ENCODE measurements at regions not wholly inside any gene's neighbourhood (a gene's known extent, or its start where the extent isn't known, plus 50 kb on each side); places are given as distances from the start of the nearest gene placed in this dataset.

GRCh38 chr14:87852107-87852506, 140.9 kb downstream of the GALC start:
- DNase-seq, result no peak
- no peak overlapping the region for H2AFZ ChIP-seq (replicated peaks; ENCODE audit: low read length, poor library complexity)
- H3K79me1 ChIP-seq (ENCODE audit: low read depth in 1 of 2, low read length in 2 of 2), result no peaks in the 10 kb centered on the region
- in situ Hi-C loops (cut with MboI; ENCODE audit: low sequenced_read_pairs), result no loop called here
- no peaks in the 10 kb centered on the region for H3K36me3 ChIP-seq (ENCODE audit: control insufficient read depth, insufficient read depth, low read length)
- ChIA-PET CTCF (no interaction called here), POLR2A (ENCODE audit: unreplicated experiment) (no interaction called here)
- no peak overlapping the region for H3K27ac ChIP-seq (ENCODE audit: insufficient read depth, low read length)
- no peaks in the 10 kb centered on the region for H3K9me1 ChIP-seq (ENCODE audit: insufficient read depth, low read length)
- H4K8ac ChIP-seq (ENCODE audit: low read depth in 2 of 2, low read length in 2 of 2), result no peak overlapping the region
- H2BK5ac ChIP-seq (ENCODE audit: low read depth, low read length, poor library complexity, severe bottlenecking), result no peak overlapping the region
- H3K4ac ChIP-seq (ENCODE audit: low read depth, low read length), result no peak overlapping the region
- H3K4me2 ChIP-seq (ENCODE audit: low read depth, low read length), result no peak overlapping the region
- H2BK20ac ChIP-seq (ENCODE audit: low read depth, low read length), result no peak overlapping the region
- H3K56ac ChIP-seq (ENCODE audit: extremely low read depth, insufficient read depth, low read length), result no peak overlapping the region
- no peak overlapping the region for H3K23ac ChIP-seq (ENCODE audit: low read depth, low read length)
- no peak overlapping the region for H2BK15ac ChIP-seq (ENCODE audit: low read depth, low read length)
- dilution Hi-C loops (cut with HindIII; ENCODE audit: low sequenced_read_pairs, unreplicated experiment), result no loop called here
- no peak for TF ChIP-seq USF2 (IDR thresholded peaks at IDR 0.05; ENCODE audit: low read depth, low read length)
- TF ChIP-seq CEBPB (IDR thresholded peaks at IDR 0.05; ENCODE audit: low read depth, low read length), result no peak
- no peak for TF ChIP-seq ELK1 (IDR thresholded peaks at IDR 0.05; ENCODE audit: borderline replicate concordance, low read depth, low read length)
- TF ChIP-seq POLR2A (IDR thresholded peaks at IDR 0.05; ENCODE audit: low read depth, low read length), result no peak
- TF ChIP-seq MAZ (IDR thresholded peaks at IDR 0.05; ENCODE audit: borderline replicate concordance, low read depth, low read length), result no peak
- TF ChIP-seq BHLHE40 (IDR thresholded peaks at IDR 0.05; ENCODE audit: low read depth, low read length), result no peak
- no peak for TF ChIP-seq CHD1 (IDR thresholded peaks at IDR 0.05; ENCODE audit: low read depth, low read length)
- no peak for TF ChIP-seq FOS (IDR thresholded peaks at IDR 0.05; ENCODE audit: low read depth, low read length)
- TF ChIP-seq CTCF (conservative IDR thresholded peaks at IDR 0.05; ENCODE audit: low read depth, low read length), result no peak
- TF ChIP-seq NFE2L2 (IDR thresholded peaks at IDR 0.05; ENCODE audit: low read depth, low read length), result no peak
- no peak for TF ChIP-seq RAD21 (IDR thresholded peaks at IDR 0.05; ENCODE audit: low read length)
- no peak for TF ChIP-seq MAFK (IDR thresholded peaks at IDR 0.05; ENCODE audit: low read depth, low read length)
- no peaks in the 10 kb centered on the region for H3K27me3 ChIP-seq (ENCODE audit: control insufficient read depth, insufficient read depth, low read length)
- no peak overlapping the region for H3K14ac ChIP-seq (replicated peaks; ENCODE audit: low read depth, low read length)
- no peaks in the 10 kb centered on the region for H3K4me1 ChIP-seq (ENCODE audit: control insufficient read depth, insufficient read depth, low read length)
- ATAC-seq (ENCODE audit: low read depth), result no peak
- H3K18ac ChIP-seq (ENCODE audit: low read depth, low read length), result no peak overlapping the region
- WGBS, 2 experiments (ENCODE audit: extremely low coverage in 2 of 2, insufficient read length in 1 of 2), result 17% methylated on average over 2 of the region's 3 CpGs; no CpG with 5 or more reads in 1 of the 2 experiments
- H2BK120ac ChIP-seq (ENCODE audit: low read depth, low read length), result no peak overlapping the region
- intact Hi-C loops (cut with micrococcal nuclease), result no loop called here
- H3K9ac ChIP-seq (ENCODE audit: low read depth, low read length), result no peak overlapping the region
- H2AK5ac ChIP-seq (ENCODE audit: low read depth, low read length), result no peak overlapping the region
- no peak overlapping the region for H2AK9ac ChIP-seq (replicated peaks; ENCODE audit: low read depth, low read length, poor library complexity)
- H3K9me3 ChIP-seq (ENCODE audit: control insufficient read depth, insufficient read depth, low read length), result peaks cover 5% of the 10 kb centered on the region
- H4K5ac ChIP-seq (ENCODE audit: low read depth, low read length), result no peak overlapping the region
- H4K91ac ChIP-seq (ENCODE audit: insufficient read depth, low read depth, low read length), result no peak overlapping the region
- H4K20me1 ChIP-seq (ENCODE audit: insufficient read depth, low read length), result no peaks in the 10 kb centered on the region
- BruUV-seq (replicated peaks), result no TSS peak
- H3K4me3 ChIP-seq (ENCODE audit: insufficient read depth, low read depth, low read length), result no peak overlapping the region

Data from IMR-90 (cell line).